SH-SY5Y (cell line): ENCODE measurements at regions not wholly inside any gene's neighbourhood (a gene's known extent, or its start where the extent isn't known, plus 50 kb on each side); places are given as distances from the start of the nearest gene placed in this dataset.

ENCODE experiments used
- GATA2 ChIP-seq: IDR thresholded peaks from 2 replicates; pipeline ENCODE4 v1.6.1; 2011; ENCODE audit warnings: mild to moderate bottlenecking, low read depth, low read length
- GATA3 ChIP-seq: IDR thresholded peaks from 2 replicates; pipeline ENCODE4 v1.6.1; 2011; ENCODE audit warnings: low read depth, mild to moderate bottlenecking, low read length, moderate library complexity

DNA sequence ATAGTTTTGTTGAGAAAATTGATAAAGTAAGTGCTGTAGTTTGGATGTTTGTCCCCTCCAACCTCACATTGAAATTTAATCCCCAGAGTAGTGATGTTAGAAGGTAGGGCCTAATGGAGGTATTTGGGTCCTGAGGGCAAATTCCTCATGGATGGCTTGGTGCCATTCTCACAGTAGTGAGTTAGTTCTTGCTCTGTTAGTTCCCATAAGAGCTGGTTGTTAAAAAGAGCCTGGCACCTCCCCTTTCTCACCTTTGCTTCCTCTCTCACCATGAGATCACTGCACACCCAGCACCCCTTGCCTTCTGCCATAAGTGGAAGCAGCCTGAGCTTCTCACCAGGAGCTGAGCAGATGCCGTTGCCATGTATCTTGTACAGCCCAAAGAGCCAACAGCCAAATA lies 354.8 kb upstream of the NFIA start:
- TF ChIP-seq GATA2 (no peak), GATA3 (no peak)
